Right lobe of liver (tissue), 6 donors: ENCODE measurements at regions not wholly inside any gene's neighbourhood (a gene's known extent, or its start where the extent isn't known, plus 50 kb on each side); places are given as distances from the start of the nearest gene placed in this dataset.

Source experiments
- ATAC-seq, 4 donors: fragments of 200-7000 bp; cut with Tn5 transposase; one replicate each; pipeline ENCODE4 v1.9.1; 2020; ENCODE audit warnings: mild to moderate bottlenecking in 4 of 4, moderate library complexity in 4 of 4
- DNase-seq, 3 donors: peaks; one replicate each; pipeline ENCODE4 v3.0.0-alpha.2; 2020
- H3K27ac ChIP-seq, 3 donors: fragments of 200-600 bp; one replicate each; pipeline ENCODE4 v1.8.0; 2022
- H3K27me3 ChIP-seq, 2 donors: fragments of 200-600 bp; one replicate each; pipeline ENCODE4 v1.8.0; 2022
- H3K36me3 ChIP-seq, 4 donors: fragments of 200-600 bp; sonication (generic) in 1 of 4; one replicate each; pipeline versions ENCODE4 v1.5.1 to v1.8.0; 2017 to 2022; ENCODE audit warnings: control low read depth in 1 of 4
- H3K4me1 ChIP-seq, 4 donors: fragments of 200-600 bp; sonication (generic) in 1 of 4; one replicate each; pipeline versions ENCODE4 v1.5.1 to v1.8.0; 2017 to 2022; ENCODE audit warnings: control low read depth in 1 of 4
- H3K4me3 ChIP-seq, 3 donors: fragments of 200-600 bp; one replicate each; pipeline ENCODE4 v1.8.0; 2022
- H3K9me3 ChIP-seq, 4 donors: fragments of 200-600 bp; sonication (generic) in 1 of 4; one replicate each; pipeline versions ENCODE4 v1.5.1 to v1.8.0; 2017 to 2022; ENCODE audit warnings: control low read depth in 1 of 4
- CTCF ChIP-seq, 4 donors: fragments of 200-600 bp in 3 of 4; fragments of 450-650 bp in 1 of 4; IDR thresholded peaks; one replicate each; pipeline versions ENCODE4 v1.5.1 to v1.8.0; 2016 to 2022; ENCODE audit warnings: antibody characterized with exemption in 4 of 4, mild to moderate bottlenecking in 2 of 4
- POLR2A ChIP-seq: fragments of 450-650 bp; IDR thresholded peaks from one replicate; pipeline ENCODE4 v1.6.1; 2017; ENCODE audit warnings: antibody characterized with exemption, mild to moderate bottlenecking
- WGBS: methylation state at CpG from one replicate; pipeline ENCODE4 v1.1.6; 2018; ENCODE audit warnings: low coverage, low lambda C conversion rate; ENCODE audit not compliant: insufficient coverage; ENCODE audit errors: missing lambda C conversion rate; 5-methylcytosine and 5-hydroxymethylcytosine counted together
- intact Hi-C, 2 donors: fragments of 100-400 bp; cut with DNase I; formaldehyde crosslinking; loops; one replicate each; pipeline versions ENCODE4 v1.11.2 to v1.14.1; 2022
- donor health status: DM: no; HTN: yes; CAD: no.
- donor health status: DM: no; HTN: no; CAD: no.
- donor health status: DM: no; HTN: no; CAD: no.
- donor health status: DM: no; HTN: yes; CAD: no.
- donor health status: DM: no; HTN: yes; CAD: no.

GRCh38 chr6:98094696-98095095, 739.7 kb upstream of the POU3F2 start:
- intact Hi-C loops, result no loop called here
- 35% methylated on average over 4 of the region's 4 CpGs for WGBS
- H3K4me3 ChIP-seq, result no peak overlapping the region
- H3K4me1 ChIP-seq, result no peaks in the 10 kb centered on the region
- no peak for DNase-seq
- TF ChIP-seq CTCF (IDR thresholded peaks at IDR 0.05), result no peak
- TF ChIP-seq POLR2A, result no peak
- H3K36me3 ChIP-seq, result no peaks in the 10 kb centered on the region
- H3K9me3 ChIP-seq, result no peaks in the 10 kb centered on the region
- no peaks in the 10 kb centered on the region for H3K27me3 ChIP-seq
- no peak for ATAC-seq
- no peak overlapping the region for H3K27ac ChIP-seq

DNA sequence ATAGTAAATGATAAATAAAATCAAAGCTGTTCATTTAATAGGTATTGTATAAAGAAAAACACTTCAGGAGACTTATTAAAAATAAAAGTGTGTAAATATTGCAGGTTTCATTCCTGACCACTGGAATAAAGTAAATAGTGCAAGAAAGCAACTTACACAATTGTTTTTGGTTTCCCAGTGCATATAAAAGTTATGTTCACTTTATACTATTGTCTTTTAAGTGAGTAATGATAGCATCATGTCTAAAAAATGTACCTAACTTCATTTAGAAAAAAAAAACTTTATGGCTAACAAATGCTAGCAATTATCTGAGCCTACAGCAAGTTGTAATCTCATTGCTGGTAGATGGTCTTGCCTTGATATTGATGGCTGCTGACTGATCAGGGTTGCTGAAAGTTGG, 726.6 kb upstream of the POU3F2 start:
- TF ChIP-seq POLR2A (no peak), CTCF (IDR thresholded peaks at IDR 0.05) (no peak)
- no peak overlapping the region for H3K27ac ChIP-seq
- DNase-seq (no peak), ATAC-seq (no peak)
- no peak overlapping the region for H3K4me3 ChIP-seq
- intact Hi-C loops, result no loop called here
- H3K27me3 ChIP-seq, result no peaks in the 10 kb centered on the region
- H3K4me1 ChIP-seq, result no peaks in the 10 kb centered on the region
- no peaks in the 10 kb centered on the region for H3K9me3 ChIP-seq
- no peaks in the 10 kb centered on the region for H3K36me3 ChIP-seq

GRCh38 chr6:98116455-98116854, 717.9 kb upstream of the POU3F2 start:
- Histone ChIP-seq H3K27me3 (no peaks in the 10 kb centered on the region), H3K4me3 (no peak overlapping the region), H3K27ac (no peak overlapping the region), H3K9me3 (no peaks in the 10 kb centered on the region), H3K36me3 (no peaks in the 10 kb centered on the region), H3K4me1 (no peaks in the 10 kb centered on the region)
- DNase-seq (no peak), ATAC-seq (no peak)
- 52% methylated on average over 3 of the region's 9 CpGs for WGBS
- intact Hi-C loops, result no loop called here
- TF ChIP-seq POLR2A, result no peak
- no peak for TF ChIP-seq CTCF (IDR thresholded peaks at IDR 0.05)

DNA sequence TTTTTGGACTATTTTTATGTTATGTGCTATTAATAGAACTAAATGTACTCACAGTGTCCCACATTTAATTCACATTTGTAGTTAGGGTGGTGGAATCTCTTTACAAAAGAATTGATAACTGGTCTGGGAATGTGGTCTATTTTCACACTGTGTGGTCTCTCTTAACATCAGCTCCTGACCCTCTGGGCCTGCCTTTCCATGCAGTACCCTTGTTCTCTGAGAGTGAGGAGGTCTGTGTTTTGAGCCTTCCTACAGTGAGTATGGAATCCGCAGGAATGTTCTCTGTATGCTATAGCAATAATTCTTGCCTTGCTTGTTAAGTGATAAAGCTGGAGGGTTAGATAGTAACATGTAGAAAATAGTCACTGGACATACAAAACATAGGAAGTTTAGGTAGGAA, 717.3 kb upstream of the POU3F2 start:
- intact Hi-C loops, result no loop called here

More for the DNA sequence above, 717.3 kb upstream of the POU3F2 start:
- WGBS, result 69% methylated on average over 1 of the region's 1 CpG
- Histone ChIP-seq H3K4me1 (no peaks in the 10 kb centered on the region), H3K36me3 (no peaks in the 10 kb centered on the region), H3K9me3 (no peaks in the 10 kb centered on the region), H3K27me3 (no peaks in the 10 kb centered on the region), H3K27ac (no peak overlapping the region), H3K4me3 (no peak overlapping the region)
- ATAC-seq (no peak), DNase-seq (no peak)
- no peak for TF ChIP-seq CTCF (IDR thresholded peaks at IDR 0.05)
- TF ChIP-seq POLR2A, result no peak
